Astrocyte (in vitro differentiated cells and primary cell): ENCODE measurements at regions not wholly inside any gene's neighbourhood (a gene's known extent, or its start where the extent isn't known, plus 50 kb on each side); places are given as distances from the start of the nearest gene placed in this dataset.

Experiments used
- EZH2 ChIP-seq: IDR thresholded peaks from 2 replicates; pipeline ENCODE4 v1.6.1; 2012; ENCODE audit warnings: mild to moderate bottlenecking, low read length, inconsistent platforms; ENCODE audit not compliant: insufficient read depth
- TF ChIP-seq, protein P1 (sequence below): IDR thresholded peaks from 2 replicates; pipeline ENCODE4 v1.5.1; 2011; ENCODE audit warnings: low read depth, mild to moderate bottlenecking, inconsistent platforms, low read length, moderate library complexity; ENCODE audit not compliant: insufficient read depth

DNA sequence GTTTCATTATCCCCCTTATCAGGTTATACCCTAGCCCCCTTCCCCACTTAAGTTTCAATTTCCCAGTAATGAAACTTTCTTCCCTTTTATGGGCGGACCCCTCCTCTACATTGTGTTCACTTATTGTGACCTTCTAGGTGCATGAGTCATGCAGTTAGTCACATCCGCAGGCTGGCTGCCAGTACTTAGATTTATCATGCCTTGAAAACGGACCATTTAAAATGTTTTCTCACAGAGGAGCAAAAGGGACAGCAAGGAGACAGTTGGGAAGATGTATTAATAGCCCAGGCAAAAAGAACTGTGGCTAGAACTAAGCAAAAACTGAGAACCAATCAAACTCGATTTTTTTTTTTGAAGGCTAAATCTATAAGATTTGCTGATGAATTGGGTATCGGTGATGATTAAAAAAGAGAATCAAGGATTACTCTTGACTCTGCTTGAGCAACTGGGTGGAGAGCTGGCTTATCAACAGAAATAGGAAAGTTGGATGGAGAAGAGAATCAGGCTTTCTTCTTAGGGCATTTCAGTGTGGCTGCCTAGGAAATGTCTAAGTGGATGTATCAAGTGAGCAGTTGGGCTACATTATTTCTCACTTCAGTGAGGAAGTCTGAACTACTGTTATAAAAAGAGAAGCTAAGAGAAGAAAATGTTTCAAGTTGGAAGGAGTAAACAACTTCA lies 615.0 kb downstream of the HINT1 start:
- TF ChIP-seq, protein P1, sequence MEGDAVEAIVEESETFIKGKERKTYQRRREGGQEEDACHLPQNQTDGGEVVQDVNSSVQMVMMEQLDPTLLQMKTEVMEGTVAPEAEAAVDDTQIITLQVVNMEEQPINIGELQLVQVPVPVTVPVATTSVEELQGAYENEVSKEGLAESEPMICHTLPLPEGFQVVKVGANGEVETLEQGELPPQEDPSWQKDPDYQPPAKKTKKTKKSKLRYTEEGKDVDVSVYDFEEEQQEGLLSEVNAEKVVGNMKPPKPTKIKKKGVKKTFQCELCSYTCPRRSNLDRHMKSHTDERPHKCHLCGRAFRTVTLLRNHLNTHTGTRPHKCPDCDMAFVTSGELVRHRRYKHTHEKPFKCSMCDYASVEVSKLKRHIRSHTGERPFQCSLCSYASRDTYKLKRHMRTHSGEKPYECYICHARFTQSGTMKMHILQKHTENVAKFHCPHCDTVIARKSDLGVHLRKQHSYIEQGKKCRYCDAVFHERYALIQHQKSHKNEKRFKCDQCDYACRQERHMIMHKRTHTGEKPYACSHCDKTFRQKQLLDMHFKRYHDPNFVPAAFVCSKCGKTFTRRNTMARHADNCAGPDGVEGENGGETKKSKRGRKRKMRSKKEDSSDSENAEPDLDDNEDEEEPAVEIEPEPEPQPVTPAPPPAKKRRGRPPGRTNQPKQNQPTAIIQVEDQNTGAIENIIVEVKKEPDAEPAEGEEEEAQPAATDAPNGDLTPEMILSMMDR = no peak
- no peak for TF ChIP-seq EZH2
